ENCODE measurements at regions not wholly inside any gene's neighbourhood (a gene's known extent, or its start where the extent isn't known, plus 50 kb on each side); places are given as distances from the start of the nearest gene placed in this dataset.

GRCh38 chr14:100659345-100660001, 67.2 kb upstream of the DLK1 start:
- no peak for DNase-seq

- DNase-seq: no peak
Measured at GRCh38 chr14:100660498-100660881, 66.2 kb upstream of the DLK1 start.

GRCh38 chr14:100660882-100661635, 65.6 kb upstream of the DLK1 start:
- DNase-seq: no peak

GRCh38 chr14:100662879-100663760, 63.6 kb upstream of the DLK1 start:
- DNase-seq: peak; percentile 77 to 87 (median 85)

- no peak for DNase-seq
Measured at GRCh38 chr14:100663761-100664052, 63.0 kb upstream of the DLK1 start.

- DNase-seq: no peak
Measured at GRCh38 chr14:100664231-100664630, 62.5 kb upstream of the DLK1 start.

GRCh38 chr14:100664841-100665510, 61.7 kb upstream of the DLK1 start:
- DNase-seq: no peak

- no peak for DNase-seq
Measured at GRCh38 chr14:100665511-100666032, 61.1 kb upstream of the DLK1 start.

- DNase-seq: no peak
Measured at GRCh38 chr14:100666403-100666802, 60.3 kb upstream of the DLK1 start.

- DNase-seq: no peak
Measured at GRCh38 chr14:100666851-100667250, 59.8 kb upstream of the DLK1 start.

GRCh38 chr14:100667656-100668055, 59.0 kb upstream of the DLK1 start:
- no peak for DNase-seq

- DNase-seq: no peak
Measured at GRCh38 chr14:100668352-100668751, 58.3 kb upstream of the DLK1 start.

GRCh38 chr14:100669011-100669412, 57.7 kb upstream of the DLK1 start:
- DNase-seq: no peak

- no peak for DNase-seq
Measured at GRCh38 chr14:100669468-100669867, 57.2 kb upstream of the DLK1 start.

GRCh38 chr14:100670017-100670752, 56.5 kb upstream of the DLK1 start:
- DNase-seq: no peak

- DNase-seq: no peak
Measured at GRCh38 chr14:100670753-100671049, 56.0 kb upstream of the DLK1 start.

- no peak for DNase-seq
Measured at GRCh38 chr14:100671386-100671901, 55.2 kb upstream of the DLK1 start.

- no peak for DNase-seq
Measured at GRCh38 chr14:100671906-100672305, 54.8 kb upstream of the DLK1 start.

- DNase-seq: no peak
Measured at GRCh38 chr14:100673085-100673806, 53.4 kb upstream of the DLK1 start.

GRCh38 chr14:100673807-100674154, 52.9 kb upstream of the DLK1 start:
- no peak for DNase-seq

- DNase-seq: no peak
Measured at GRCh38 chr14:100674428-100674827, 52.3 kb upstream of the DLK1 start.

Measured in suppressor macrophage treated with lipopolysaccharide for 1 hour (primary cell).